WI38 (cell line): ENCODE measurements at regions not wholly inside any gene's neighbourhood (a gene's known extent, or its start where the extent isn't known, plus 50 kb on each side); places are given as distances from the start of the nearest gene placed in this dataset.

Experiments used
- H3K4me3 ChIP-seq: 2 replicates; pipeline ENCODE4 v1.5.1; 2011; ENCODE audit warnings: low read depth, mild to moderate bottlenecking, control low read depth, low read length
- TF ChIP-seq, protein P1 (sequence below): IDR thresholded peaks from 2 replicates; pipeline ENCODE4 v1.5.1; 2012; ENCODE audit warnings: low read depth, mild to moderate bottlenecking, control low read depth, low read length

- TF ChIP-seq, protein P1, sequence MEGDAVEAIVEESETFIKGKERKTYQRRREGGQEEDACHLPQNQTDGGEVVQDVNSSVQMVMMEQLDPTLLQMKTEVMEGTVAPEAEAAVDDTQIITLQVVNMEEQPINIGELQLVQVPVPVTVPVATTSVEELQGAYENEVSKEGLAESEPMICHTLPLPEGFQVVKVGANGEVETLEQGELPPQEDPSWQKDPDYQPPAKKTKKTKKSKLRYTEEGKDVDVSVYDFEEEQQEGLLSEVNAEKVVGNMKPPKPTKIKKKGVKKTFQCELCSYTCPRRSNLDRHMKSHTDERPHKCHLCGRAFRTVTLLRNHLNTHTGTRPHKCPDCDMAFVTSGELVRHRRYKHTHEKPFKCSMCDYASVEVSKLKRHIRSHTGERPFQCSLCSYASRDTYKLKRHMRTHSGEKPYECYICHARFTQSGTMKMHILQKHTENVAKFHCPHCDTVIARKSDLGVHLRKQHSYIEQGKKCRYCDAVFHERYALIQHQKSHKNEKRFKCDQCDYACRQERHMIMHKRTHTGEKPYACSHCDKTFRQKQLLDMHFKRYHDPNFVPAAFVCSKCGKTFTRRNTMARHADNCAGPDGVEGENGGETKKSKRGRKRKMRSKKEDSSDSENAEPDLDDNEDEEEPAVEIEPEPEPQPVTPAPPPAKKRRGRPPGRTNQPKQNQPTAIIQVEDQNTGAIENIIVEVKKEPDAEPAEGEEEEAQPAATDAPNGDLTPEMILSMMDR, result no peak
- H3K4me3 ChIP-seq, result no peak overlapping the region
Observed at GRCh38 chr18:64972545-64972944, 778.3 kb upstream of the CDH7 start.

- no peak overlapping the region for H3K4me3 ChIP-seq
- TF ChIP-seq, protein P1, result no peak
Observed at GRCh38 chr18:64966667-64967066, 784.1 kb upstream of the CDH7 start.

GRCh38 chr18:64956465-64956864, 794.3 kb upstream of the CDH7 start:
- TF ChIP-seq, protein P1, result no peak
- H3K4me3 ChIP-seq, result no peak overlapping the region

DNA sequence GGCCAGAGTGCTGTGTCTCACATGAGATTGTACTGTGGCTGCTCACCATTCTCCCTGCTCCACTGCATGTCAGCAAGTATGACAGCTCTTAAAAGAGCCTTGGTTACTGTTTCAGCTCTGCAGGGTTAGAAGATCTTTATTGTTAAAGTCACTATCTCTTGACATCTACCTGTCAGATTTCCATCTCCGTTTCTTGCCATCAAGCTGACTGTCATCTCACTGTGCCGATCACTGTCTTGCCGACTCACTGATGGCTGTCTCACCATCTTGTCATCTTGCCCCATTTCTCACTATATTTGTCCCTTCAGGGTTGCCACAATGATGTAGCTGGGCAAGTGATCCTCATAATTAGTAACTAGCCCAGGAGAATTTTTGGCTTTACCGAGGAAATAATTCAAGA, 800.9 kb upstream of the CDH7 start:
- H3K4me3 ChIP-seq, result no peak overlapping the region
- TF ChIP-seq, protein P1, result no peak

- H3K4me3 ChIP-seq, result no peak overlapping the region
- TF ChIP-seq, protein P1, result no peak
Observed at GRCh38 chr18:64936671-64937070, 787.8 kb upstream of the LINC00305 start.

DNA sequence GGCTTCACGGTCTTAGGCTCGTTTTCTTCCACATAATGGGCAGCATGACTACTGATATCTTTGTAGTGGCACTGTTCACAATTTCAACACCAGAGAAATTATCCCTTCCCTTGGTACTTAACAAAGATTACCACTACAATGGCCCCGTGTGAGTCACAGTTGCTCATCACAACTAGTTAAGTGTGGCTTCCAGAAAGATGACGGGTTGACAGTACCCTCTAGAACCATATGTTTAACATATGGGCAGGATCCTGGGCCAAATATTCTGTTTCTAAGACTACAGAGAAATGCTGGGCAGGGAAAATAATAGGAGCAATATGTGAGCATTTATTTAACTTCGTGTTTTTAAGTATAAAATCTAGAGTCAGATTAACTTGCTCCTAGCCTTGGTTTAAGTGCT, 780.1 kb upstream of the LINC00305 start:
- TF ChIP-seq, protein P1, result no peak

GRCh38 chr18:64919971-64920570, 771.2 kb upstream of the LINC00305 start:
- H3K4me3 ChIP-seq, result no peak overlapping the region
- TF ChIP-seq, protein P1, result no peak

More for the DNA sequence above, 780.1 kb upstream of the LINC00305 start:
- H3K4me3 ChIP-seq, result no peak overlapping the region
